Ovary (tissue), 3 donors: ENCODE measurements at regions not wholly inside any gene's neighbourhood (a gene's known extent, or its start where the extent isn't known, plus 50 kb on each side); places are given as distances from the start of the nearest gene placed in this dataset.

Experiments
- POLR2A ChIP-seq: fragments of 450-650 bp; IDR thresholded peaks from one replicate; pipeline ENCODE4 v1.6.1; 2017; ENCODE audit warnings: antibody characterized with exemption, mild to moderate bottlenecking, moderate library complexity
- TF ChIP-seq, protein P1 (sequence below), 3 donors: fragments of 450-650 bp in 2 of 3; fragments of 200-600 bp in 1 of 3; IDR thresholded peaks; one replicate each; pipeline versions ENCODE4 v1.5.1 to v1.8.0; 2016 to 2022; ENCODE audit warnings: antibody characterized with exemption in 3 of 3, mild to moderate bottlenecking in 1 of 3
- donor health status: DM: no; HTN: no; CAD: no.

DNA sequence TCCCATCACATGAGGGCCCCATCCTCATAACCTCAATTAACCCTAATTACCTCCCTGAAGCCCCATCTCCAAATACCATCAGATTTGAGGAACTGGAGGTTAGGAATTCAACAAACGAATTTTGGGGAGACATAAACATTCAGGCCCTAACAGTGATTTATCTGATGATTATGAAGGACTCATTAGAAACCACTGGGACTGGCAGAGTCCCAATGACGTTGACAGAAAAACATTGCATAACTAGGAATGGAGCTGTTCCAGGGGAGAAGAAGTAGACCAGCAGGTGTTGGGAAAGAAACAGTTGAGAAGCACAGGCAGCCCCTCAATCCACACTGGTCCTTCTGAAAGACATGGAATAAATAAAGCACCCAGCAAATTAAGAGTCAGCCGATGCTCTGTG, 282.0 kb downstream of the MAP2K4 start:
- TF ChIP-seq, protein P1, sequence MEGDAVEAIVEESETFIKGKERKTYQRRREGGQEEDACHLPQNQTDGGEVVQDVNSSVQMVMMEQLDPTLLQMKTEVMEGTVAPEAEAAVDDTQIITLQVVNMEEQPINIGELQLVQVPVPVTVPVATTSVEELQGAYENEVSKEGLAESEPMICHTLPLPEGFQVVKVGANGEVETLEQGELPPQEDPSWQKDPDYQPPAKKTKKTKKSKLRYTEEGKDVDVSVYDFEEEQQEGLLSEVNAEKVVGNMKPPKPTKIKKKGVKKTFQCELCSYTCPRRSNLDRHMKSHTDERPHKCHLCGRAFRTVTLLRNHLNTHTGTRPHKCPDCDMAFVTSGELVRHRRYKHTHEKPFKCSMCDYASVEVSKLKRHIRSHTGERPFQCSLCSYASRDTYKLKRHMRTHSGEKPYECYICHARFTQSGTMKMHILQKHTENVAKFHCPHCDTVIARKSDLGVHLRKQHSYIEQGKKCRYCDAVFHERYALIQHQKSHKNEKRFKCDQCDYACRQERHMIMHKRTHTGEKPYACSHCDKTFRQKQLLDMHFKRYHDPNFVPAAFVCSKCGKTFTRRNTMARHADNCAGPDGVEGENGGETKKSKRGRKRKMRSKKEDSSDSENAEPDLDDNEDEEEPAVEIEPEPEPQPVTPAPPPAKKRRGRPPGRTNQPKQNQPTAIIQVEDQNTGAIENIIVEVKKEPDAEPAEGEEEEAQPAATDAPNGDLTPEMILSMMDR (IDR thresholded peaks at IDR 0.05) = no peak
- TF ChIP-seq POLR2A = no peak
